ENCODE measurements at regions not wholly inside any gene's neighbourhood (a gene's known extent, or its start where the extent isn't known, plus 50 kb on each side); places are given as distances from the start of the nearest gene placed in this dataset.

DNA sequence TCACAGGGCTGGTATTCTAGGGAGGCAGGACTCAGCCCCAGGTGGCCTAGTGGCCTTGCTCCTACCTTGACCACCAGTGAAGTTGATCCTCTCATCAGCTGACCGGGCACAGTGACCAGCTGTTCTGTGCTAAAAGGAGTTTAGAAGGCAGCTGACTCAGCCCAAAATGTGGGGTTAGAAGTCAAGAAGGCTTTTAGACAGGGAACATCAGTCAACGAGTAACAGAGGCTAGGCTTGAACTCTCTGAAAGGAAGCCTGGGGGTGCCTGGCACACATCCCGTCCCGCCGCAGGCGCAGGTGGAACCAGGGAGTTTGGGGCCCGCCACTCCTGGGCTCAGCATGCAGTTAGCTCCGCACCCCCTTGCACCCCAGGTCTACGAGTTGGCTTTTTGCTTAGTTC lies 114.9 kb upstream of the SLC45A1 start:
- DNase-seq (ENCODE audit: low read depth), result no peak

DNA sequence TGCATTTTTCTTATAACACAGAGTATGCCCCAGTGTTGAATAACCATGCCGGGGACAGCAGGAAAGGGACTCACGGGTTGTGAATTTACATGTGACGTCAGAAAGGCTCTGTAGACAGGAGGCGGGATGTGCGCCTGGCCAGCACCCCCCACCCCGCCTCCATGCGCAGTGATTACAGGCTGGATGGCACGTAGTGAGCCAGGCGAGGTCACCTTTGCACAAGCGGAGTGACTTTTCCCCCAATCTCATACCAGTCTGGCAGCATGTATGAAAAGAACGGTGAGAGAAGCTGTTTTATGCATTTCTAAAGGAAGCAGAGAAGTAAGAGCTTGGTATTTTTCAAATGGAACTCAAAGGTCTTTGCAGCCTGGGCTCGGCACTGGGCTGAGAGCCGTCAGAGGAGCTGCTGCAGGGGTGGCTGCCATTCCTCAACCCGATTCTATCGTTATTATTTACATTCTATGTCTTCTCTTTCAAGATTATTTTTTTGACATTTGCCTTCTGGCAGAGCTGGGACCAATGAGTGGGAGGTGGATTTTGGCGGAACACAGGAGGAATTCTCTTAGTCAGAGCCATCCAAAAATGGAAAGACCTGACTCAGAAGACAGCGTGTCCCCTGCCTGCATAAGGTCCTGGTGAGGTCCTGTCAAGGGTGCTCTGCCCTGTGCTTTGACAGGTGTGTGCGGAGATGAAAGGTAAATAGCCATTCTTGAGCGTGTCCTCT lies 115.6 kb upstream of the SLC45A1 start:
- peak; percentile 73 for DNase-seq (ENCODE audit: low read depth)

DNA sequence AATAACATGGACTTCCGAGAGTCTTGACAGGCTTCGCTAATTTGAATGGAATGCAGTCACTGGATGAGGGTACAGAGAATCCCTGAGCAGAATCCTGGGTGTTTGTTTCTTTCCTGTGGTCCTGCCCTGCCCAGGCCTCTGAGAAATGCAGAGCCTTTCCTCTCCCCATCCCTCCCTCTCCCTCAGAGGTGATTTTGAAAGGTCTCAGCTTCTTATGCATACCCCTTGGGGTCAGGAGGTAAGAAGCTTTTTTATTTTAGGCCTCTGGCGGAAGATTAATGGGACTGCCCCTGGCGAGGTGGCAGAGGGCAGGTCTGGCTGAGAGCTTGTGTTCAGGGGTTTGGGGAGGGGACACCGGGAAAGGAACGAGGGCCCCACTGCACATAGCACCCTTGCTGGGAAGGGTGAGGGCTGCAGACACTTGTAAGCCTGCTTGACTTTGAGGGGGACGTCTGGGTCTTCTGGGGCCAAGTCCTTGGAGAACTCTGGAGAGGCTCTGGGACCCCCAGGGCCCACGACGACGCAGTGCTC lies 116.5 kb upstream of the SLC45A1 start:
- DNase-seq (ENCODE audit: low read depth), result no peak

DNA sequence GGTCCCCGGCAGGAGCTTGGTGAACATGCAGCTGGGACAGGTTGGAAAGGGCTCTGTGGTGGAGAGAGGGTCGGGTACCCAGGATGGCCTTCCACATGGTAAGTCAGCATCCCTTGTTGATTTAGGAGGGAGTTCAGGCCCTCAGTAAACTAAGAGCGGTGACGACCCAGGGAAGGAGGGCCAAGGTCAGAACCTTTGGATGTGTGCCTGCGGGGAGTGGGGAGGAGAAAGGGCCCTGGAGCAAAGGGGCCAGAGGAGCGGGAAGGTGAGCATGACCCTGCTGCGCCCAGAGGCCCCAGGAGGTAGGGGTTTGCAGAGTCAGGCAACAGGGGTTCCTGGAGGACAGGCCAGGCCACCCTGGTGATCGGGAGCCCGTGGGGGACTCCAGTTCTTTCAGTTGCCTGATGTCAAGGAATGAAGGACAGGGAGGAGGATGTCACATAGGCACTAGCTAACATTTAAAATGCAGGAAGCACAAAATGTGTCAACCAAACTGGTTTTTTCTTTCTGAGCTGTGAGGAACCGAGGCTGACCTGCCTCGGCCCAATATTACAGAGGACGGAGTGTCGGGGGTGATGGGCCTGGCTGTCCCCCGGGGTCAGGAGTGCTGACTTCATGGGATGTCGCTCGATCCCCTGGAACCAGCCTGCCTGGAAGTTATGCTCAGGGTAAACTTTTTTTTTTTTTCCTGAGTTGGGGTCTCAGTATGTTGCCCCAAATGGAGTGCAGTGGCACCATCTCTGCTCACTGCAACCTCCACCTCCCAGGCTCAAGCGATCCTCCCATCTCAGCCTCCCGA lies 117.4 kb upstream of the SLC45A1 start:
- no peak for DNase-seq (ENCODE audit: low read depth)

DNA sequence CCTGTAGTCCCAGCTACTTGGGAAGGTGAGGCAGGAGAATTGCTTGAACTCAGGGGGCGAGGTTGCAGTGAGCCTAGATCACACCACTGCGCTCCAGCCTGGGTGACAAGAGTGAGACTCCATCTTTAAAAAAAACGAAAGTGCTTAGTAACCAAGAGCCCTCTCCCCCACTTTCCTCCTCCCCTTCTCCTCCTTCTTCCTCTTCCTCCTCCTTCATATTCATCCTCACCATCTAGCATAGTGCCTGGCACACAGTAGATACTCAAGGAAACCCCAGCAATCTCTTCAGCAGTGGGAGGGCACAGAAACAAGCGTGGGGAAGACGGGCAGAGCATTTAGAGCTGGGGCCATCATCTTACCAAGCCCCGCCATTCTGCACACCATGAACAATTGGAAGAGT lies 119.4 kb upstream of the SLC45A1 start:
- DNase-seq (ENCODE audit: low read depth), result no peak

DNA sequence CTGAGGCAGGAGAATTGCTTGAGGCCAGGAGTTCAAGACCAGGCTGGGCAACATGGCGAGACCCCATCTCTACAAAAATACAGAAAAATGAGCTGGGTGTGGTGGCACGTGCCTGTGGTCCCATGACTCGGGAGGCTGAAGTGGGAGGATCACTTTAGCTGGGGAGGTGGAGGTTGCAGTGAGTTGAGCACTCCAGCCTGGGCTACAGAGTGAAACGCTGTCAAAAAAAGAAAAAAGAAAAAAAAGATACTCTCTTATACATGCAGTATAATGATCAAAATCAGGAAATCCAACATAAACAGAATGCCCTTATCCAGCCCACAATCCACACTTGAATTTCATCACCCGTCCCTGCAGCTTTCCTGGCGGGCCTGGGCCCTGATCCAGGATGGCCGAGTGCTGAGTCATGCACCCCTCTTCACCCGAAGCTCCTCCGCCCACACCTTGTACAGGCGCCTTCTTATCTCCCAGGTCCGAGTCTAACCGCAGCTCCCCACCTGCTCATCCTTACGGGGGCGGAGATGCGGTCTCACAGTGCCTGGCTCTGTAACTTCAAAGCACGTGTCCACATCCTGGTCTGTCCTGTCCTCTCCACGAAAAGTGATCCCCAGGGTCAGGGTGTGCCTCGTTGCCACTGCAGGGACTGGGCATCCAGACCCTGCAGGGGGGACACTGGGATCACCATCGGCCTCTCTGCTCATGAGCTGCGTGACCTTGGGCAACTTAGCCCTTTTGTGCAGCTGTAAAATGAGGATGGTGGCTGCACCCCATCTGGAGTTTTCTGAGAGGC lies 120.2 kb upstream of the SLC45A1 start:
- peak; percentile 84 for DNase-seq (ENCODE audit: low read depth)

DNA sequence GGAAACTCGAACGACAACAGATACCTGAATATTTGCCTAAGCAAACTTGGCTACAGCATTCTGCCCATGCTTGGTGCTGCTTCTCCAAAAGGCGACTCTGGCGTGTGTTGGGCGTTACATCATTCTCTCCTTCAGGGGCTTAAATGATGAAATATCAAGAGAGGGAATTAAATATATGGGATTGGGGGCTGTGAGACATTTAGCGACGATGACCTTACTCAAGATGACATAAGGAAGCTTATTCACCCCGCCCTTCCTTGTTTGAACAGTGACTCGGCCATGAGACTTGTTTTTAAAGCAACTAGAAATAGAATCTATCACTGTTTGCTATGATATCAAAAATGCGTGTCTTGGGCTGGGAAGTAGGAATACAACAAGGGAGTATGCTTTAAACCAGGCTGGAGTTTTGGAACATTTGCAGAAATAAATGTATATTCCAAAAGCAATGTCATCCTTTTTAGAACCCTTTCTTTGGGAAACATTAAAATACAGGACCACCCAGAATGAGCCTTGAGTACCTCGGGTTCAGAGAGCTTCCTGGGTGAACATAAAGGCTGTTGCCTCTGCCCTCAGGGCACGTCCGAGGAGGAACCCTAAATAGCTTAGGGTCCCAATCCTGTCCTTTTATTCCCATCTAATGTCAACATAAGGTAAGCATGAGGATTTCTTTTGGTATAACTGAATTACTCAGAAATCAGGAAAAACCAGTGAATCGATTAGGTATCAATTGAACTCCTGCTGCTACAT lies 123.3 kb upstream of the SLC45A1 start:
- no peak for DNase-seq (ENCODE audit: low read depth)

DNA sequence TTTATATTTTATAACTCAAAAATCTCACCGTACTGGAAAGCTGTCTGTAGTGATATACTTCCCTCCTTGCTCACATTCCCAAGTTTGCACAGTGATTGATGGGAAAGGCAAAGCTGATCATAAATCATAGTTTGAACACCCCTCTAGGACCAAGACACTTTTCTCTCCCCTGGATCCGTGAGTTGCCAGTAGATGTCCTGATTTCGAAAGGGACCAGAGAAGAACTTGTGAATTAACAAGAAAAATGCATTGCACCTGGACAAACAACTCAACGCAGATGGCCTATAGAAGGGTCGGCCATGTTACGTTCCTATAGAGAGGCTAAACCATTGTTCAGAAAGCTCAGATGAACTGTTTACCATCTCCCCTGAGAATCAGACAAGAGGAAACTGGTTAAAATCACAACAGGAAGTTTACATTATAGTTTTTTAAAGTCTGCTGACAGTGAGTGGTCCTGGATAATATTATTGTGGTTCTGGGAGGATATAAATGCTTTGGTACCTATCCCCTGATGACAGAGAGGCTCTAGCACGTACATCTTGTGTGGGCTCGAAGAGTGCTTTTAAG lies 124.0 kb upstream of the SLC45A1 start:
- DNase-seq (ENCODE audit: low read depth), result no peak

DNA sequence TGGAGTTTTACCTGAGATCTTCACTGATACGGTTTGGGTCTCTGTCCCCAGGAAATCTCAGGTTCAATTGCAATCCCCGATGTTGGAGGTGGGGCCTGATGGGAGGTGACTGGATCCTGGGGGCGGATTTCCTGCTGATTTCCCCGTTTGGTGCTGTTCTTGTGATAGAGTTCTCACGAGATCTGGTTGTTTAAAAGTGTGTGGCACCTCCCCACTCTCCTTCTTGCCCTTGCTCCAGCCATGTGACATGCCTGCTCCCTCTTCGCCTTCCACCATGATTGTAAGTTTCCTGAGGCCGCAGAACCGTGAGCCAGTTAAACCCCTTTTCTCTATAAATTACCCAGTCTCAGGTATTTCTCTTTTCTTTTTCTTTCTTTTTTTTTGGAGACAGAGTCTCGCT lies 126.4 kb upstream of the SLC45A1 start:
- no peak for DNase-seq (ENCODE audit: low read depth)

DNA sequence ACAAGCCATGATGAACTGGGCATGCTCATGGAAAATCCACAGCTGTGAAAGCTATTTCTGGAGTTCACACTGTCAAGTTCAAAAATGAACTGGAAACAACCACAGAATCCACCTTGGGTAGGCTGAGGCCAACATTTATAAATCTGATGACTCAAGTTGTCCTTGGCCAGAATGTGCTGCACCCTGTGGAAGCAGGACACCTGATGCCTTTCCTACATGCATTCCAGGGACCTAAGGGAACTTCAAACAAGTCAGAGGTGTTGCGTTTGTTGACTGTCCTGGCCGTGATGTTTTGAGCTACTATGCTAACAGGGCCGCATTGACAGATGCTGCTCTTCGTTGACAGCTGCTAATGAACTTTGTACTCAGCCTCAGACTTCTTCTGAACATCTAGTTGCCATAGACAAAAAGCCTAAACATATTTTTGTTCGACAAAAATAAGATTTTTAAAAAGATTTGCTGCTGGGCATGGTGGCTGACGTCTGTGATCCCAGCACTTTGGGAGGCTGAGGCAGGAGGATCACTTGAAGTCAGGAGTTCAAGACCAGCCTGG lies 127.9 kb upstream of the SLC45A1 start:
- no peak for DNase-seq (ENCODE audit: low read depth)

DNA sequence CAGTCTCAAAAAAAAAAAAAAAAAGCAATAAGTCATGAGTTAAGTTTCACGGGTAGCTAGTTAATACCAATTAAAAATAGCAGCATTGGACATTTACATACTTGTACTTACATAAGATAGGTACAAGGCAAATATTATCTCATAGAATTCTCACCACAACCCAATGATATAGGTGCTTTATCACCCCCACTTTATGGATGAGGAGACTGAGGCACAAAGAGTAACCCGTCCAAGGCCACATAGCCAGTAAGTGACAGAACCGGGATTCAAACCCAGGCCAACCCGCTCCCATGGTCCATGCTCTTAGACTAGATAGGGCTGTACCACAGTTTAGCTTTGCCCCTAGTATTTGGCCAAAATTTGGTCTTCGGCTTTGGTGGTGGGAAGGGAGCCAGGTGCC lies 132.5 kb upstream of the SLC45A1 start:
- no peak for DNase-seq (ENCODE audit: low read depth)

DNA sequence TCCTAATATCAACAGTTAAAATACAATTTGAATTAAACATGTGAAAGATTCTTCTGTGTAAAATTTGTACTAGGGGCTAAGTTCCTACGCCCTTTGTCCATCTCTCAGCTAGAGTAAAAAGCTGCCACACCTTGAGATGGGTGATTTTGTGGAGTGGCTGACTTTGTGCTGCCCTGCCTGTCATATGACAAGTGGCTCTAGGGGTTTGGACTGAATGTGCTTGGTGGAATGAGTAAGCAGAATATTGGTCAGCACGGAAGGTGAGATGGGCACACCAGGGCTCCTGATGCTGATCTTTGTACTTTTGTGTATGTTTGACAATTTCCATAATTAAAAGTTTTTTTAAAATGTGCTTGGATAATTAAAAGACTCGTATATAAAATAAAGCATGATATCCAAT lies 133.6 kb upstream of the SLC45A1 start:
- DNase-seq (ENCODE audit: low read depth), result no peak

DNA sequence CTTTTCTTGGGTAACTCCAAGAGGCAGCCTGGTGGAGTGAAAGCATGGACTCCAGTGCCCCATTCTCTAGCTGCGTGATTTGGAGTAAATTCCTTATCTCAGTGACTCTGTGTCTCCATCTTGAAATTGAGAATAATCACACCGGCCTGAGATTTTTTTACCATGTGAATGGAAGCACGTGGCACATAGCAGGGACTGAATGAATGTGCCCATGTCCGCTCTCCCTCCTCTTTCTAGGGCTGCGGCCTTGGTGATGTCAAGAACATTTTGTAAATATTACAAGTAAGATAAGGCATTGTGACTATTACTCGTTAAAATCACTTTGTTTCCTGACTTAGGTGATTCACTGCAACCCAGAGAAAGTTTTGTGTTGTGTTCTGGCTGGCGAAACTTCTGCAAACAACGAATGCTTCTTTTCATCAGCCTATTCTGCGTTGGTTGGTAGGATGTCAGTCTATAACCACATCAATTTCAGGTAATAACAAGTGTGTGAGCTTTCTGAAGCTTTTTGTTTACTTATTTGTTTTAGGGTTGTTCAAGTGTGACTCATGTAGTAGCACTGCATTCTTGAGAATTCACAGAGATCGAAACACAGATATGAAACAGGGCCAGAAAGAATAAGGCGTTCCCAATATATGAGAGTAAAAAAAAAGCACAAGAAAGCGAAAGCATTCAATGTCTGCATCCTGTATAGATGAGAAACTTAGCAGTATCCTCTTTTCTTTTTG lies 135.7 kb upstream of the SLC45A1 start:
- no peak for DNase-seq (ENCODE audit: low read depth)

DNA sequence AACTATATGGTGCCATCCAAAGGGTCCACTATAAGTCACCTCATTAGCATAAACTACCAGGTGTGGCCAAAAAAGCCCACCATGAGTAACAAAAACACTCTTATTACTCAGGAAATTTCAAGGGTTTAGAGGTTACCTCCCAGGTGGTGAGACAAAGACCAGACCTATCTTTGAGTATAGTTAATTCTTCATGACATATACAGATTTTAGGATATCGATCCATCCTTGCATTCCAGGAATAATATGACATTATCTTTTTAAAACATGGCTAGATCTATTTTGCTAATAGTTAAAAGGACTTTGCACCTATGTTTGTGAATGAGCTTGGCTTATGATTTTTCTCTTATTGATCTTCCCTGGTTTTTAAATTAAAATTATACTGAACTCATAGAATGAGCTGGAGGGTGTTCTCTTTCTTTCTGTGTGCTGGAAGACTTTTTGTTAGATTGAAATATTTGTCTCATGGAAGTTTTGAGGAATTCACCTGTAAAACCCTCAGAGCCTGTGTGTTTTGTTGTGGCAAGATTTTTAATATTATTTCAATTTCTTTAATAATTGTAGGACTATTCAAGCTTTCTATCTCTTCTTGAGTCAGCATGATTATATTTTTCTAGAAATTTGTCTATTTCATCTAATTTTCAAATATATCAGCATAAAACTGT lies 138.7 kb upstream of the SLC45A1 start:
- DNase-seq (ENCODE audit: low read depth), result no peak

DNA sequence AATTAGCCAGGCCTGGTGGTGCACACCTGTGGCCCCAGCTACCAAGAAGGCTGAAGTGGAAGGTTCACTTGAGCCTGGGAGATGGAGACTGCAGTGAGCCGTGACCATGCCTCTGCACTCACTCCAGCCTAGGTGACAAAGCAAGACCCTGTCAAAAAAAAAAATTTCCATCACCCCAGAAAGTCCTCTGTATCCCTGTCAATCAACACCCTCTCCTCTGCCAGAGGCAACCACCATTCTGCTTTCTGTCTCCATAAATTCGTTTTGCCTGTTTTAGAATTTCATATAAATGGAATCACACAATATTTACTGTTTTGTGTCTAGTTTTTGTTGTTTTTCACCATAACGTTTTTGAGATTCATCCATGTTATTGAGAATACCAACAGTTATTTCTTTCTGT lies 141.6 kb upstream of the SLC45A1 start:
- no peak for DNase-seq (ENCODE audit: low read depth)

DNA sequence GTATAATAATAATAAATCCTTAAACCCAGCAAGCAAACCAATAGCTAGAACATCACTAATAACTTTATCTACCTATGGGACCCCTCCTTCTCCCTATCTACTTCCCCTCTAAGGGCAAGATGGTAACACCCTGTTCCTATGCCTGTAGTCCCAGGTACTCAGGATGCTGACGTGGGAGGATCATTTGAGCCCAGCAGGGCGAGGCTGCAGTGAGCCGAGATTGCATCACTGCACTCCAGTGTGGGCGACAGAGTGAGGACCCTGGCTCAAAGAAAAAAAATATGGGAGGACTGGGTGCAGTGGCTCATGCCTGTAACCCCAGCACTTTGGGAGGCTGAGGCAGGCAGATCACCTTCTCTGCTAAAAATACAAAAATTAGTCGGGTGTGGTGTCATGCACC lies 143.1 kb upstream of the SLC45A1 start:
- no peak for DNase-seq (ENCODE audit: low read depth)

DNA sequence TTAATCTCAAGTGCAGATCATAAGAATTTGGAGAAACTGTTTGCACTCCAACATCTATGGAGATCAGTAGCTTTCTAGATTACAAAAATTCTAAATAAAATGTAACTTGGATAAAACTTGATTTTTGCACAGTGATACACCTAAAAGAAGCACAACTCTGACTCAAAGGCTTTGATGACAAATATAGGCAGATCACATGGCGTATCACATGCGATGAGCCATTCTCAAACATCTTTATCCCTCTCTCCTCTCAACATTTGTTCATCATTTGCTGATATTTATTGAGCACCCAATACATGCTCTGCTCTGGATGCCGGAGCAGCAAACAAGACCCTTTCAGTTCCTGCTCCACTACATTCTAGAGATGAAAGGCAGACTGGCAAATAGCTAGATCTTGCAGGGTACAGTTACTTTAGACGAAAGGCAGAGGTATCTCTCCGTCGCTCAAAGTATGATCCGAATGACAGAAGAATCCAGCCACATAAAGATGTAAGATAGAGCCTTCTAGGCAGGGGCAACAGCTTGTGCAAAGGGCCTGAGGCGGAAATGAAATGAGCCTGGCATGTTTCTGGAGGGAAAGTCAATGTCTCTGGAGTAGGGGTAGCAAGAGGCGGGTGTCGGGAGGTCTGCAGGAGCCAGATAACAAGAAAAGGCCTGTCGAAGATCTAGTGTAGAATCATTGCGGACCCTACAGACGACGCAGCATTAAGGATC lies 145.8 kb upstream of the ERRFI1 start:
- no peak for DNase-seq (ENCODE audit: low read depth)

DNA sequence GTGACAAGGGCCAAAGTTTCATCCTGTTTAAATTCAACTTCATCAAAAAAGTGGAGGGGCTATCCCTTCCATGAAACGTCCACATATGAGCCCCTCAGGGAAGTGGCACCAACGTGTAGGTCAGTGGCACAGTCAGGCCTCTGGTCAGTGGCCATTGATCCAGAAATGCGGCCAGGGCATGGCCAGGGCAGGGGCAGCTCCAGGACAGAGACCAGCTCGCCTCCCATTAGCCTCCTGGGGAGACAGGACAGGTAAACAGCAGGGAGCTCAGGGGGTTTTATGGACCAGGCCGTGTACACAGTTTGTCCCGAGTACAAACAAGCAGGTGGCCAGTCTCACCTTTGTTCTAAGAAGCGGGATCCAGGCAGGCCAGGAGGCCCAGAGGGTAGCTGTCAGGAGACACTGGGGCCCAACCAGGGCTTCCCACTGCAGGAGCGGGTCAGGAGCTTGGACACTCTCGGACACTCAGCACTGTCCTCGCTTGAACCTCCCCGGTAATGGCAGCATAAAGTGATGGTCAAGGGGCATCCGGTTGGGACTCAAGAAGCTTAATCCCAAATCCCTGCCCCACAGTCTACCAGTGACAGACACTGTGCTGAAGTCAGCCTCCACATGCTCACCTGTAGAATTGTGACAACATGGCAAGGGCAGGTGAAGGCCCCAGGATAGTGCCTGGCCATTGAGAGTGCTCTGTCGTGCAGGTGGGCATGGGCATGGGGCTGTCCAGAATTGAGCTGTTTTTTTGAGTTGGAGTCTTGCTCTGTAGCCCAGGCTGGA lies 144.1 kb upstream of the ERRFI1 start:
- DNase-seq (ENCODE audit: low read depth), result no peak
